RWPE2 (cell line): ENCODE measurements at regions not wholly inside any gene's neighbourhood (a gene's known extent, or its start where the extent isn't known, plus 50 kb on each side); places are given as distances from the start of the nearest gene placed in this dataset.

ENCODE experiments used
- ATAC-seq: fragments of 200-7000 bp; cut with Tn5 transposase; 3 replicates; pipeline ENCODE4 v1.9.1; 2021; ENCODE audit warnings: low read depth
- DNase-seq: peaks from one replicate; pipeline ENCODE4 v3.0.0-alpha.2; 2020; ENCODE audit warnings: low spot score
- H3K27ac ChIP-seq: fragments of 450-650 bp; 2 replicates; pipeline ENCODE4 v1.5.1; 2017; ENCODE audit warnings: mild to moderate bottlenecking; ENCODE audit not compliant: poor library complexity, severe bottlenecking
- H3K27me3 ChIP-seq: fragments of 250-450 bp; sonication (Bioruptor Pico); 2 replicates; pipeline ENCODE4 v1.5.1; 2021; ENCODE audit warnings: mild to moderate bottlenecking, moderate library complexity; ENCODE audit not compliant: insufficient read depth, poor library complexity, severe bottlenecking
- H3K36me3 ChIP-seq: fragments of 250-450 bp; sonication (Bioruptor Pico); 2 replicates; pipeline ENCODE4 v1.5.1; 2020; ENCODE audit warnings: low read depth, mild to moderate bottlenecking, moderate library complexity
- H3K4me1 ChIP-seq: fragments of 250-450 bp; sonication (Bioruptor Pico); 2 replicates; pipeline ENCODE4 v1.5.1; 2021; ENCODE audit warnings: mild to moderate bottlenecking, moderate library complexity; ENCODE audit not compliant: insufficient read depth, poor library complexity, severe bottlenecking
- H3K4me3 ChIP-seq: fragments of 250-450 bp; sonication (Bioruptor Pico); 2 replicates; pipeline ENCODE4 v1.5.1; 2021; ENCODE audit warnings: mild to moderate bottlenecking, moderate library complexity; ENCODE audit not compliant: severe bottlenecking
- H3K9me3 ChIP-seq: fragments of 250-450 bp; sonication (Bioruptor Pico); 2 replicates; pipeline ENCODE4 v1.5.1; 2021; ENCODE audit warnings: mild to moderate bottlenecking, moderate library complexity; ENCODE audit not compliant: severe bottlenecking
- CTCF ChIP-seq: fragments of 450-650 bp; IDR thresholded peaks from one replicate; pipeline ENCODE4 v1.5.1; 2017; ENCODE audit warnings: mild to moderate bottlenecking, moderate library complexity; ENCODE audit not compliant: poor library complexity, severe bottlenecking

- DNase-seq = no peak
- Histone ChIP-seq H3K4me3 (no peak overlapping the region), H3K9me3 (no peaks in the 10 kb centered on the region), H3K36me3 (no peaks in the 10 kb centered on the region), H3K27me3 (no peaks in the 10 kb centered on the region), H3K4me1 (peaks cover 2% of the 10 kb centered on the region), H3K27ac (no peak overlapping the region)
- no peak for ATAC-seq
- no peak for TF ChIP-seq CTCF
These were observed 395.3 kb upstream of the CPEB2 start for GRCh38 chr4:14607001-14607400.

GRCh38 chr4:14607578-14607977 lies 394.7 kb upstream of the CPEB2 start:
- Histone ChIP-seq H3K9me3 (no peaks in the 10 kb centered on the region), H3K4me1 (peaks cover 2% of the 10 kb centered on the region), H3K27me3 (no peaks in the 10 kb centered on the region), H3K27ac (no peak overlapping the region), H3K36me3 (no peaks in the 10 kb centered on the region), H3K4me3 (no peak overlapping the region)
- no peak for TF ChIP-seq CTCF
- DNase-seq = no peak
- peak; percentile 87 for ATAC-seq

- Histone ChIP-seq H3K36me3 (no peaks in the 10 kb centered on the region), H3K4me1 (peaks cover 2% of the 10 kb centered on the region), H3K4me3 (no peak overlapping the region), H3K27ac (no peak overlapping the region), H3K27me3 (no peaks in the 10 kb centered on the region), H3K9me3 (no peaks in the 10 kb centered on the region)
- no peak for TF ChIP-seq CTCF
- ATAC-seq = no peak
- DNase-seq = no peak
These were observed 393.7 kb upstream of the CPEB2 start for GRCh38 chr4:14608630-14609029.

GRCh38 chr4:14614840-14615239 lies 387.4 kb upstream of the CPEB2 start:
- no peaks in the 10 kb centered on the region for H3K36me3 ChIP-seq
- no peaks in the 10 kb centered on the region for H3K27me3 ChIP-seq
- no peaks in the 10 kb centered on the region for H3K9me3 ChIP-seq
- TF ChIP-seq CTCF = no peak
- DNase-seq = no peak
- no peak overlapping the region for H3K4me3 ChIP-seq
- no peak for ATAC-seq
- no peaks in the 10 kb centered on the region for H3K4me1 ChIP-seq
- no peak overlapping the region for H3K27ac ChIP-seq

GRCh38 chr4:14615671-14616070 lies 386.6 kb upstream of the CPEB2 start:
- TF ChIP-seq CTCF = no peak
- Histone ChIP-seq H3K4me3 (no peak overlapping the region), H3K36me3 (no peaks in the 10 kb centered on the region), H3K27ac (no peak overlapping the region), H3K9me3 (no peaks in the 10 kb centered on the region), H3K4me1 (no peaks in the 10 kb centered on the region), H3K27me3 (no peaks in the 10 kb centered on the region)
- no peak for ATAC-seq
- DNase-seq = no peak
